ENCODE measurements at regions not wholly inside any gene's neighbourhood (a gene's known extent, or its start where the extent isn't known, plus 50 kb on each side); places are given as distances from the start of the nearest gene placed in this dataset.
"Not testable (repeated sequence)": the region's sequence is repeated elsewhere in the genome, so short reads cannot be mapped to it uniquely, and the experiment has no call there.

- DNase-seq, result no peak
These were observed 138.3 kb downstream of the CCDC71L start for GRCh38 chr7:106522696-106523095.

GRCh38 chr7:106521541-106521940, 139.4 kb downstream of the CCDC71L start:
- no peak for DNase-seq

GRCh38 chr7:106520962-106521514, 139.9 kb downstream of the CCDC71L start:
- no peak for DNase-seq

GRCh38 chr7:106518967-106519366, 142.0 kb downstream of the CCDC71L start:
- DNase-seq, result no peak

- DNase-seq, result no peak
These were observed 142.7 kb downstream of the CCDC71L start for GRCh38 chr7:106518239-106518638.

GRCh38 chr7:106517508-106517907, 143.4 kb downstream of the CCDC71L start:
- DNase-seq, result no peak

GRCh38 chr7:106515321-106515720, 145.6 kb downstream of the CCDC71L start:
- DNase-seq, result no peak

- DNase-seq, result no peak
These were observed 146.1 kb downstream of the CCDC71L start for GRCh38 chr7:106514881-106515280.

- no peak for DNase-seq
These were observed 148.7 kb downstream of the CCDC71L start for GRCh38 chr7:106512217-106512616.

GRCh38 chr7:106504645-106505044, 156.3 kb downstream of the CCDC71L start:
- no peak for DNase-seq

GRCh38 chr7:106504207-106504606, 156.8 kb downstream of the CCDC71L start:
- no peak for DNase-seq

- DNase-seq, result no peak
These were observed 157.3 kb downstream of the CCDC71L start for GRCh38 chr7:106503626-106504025.

- DNase-seq, result no peak
These were observed 159.1 kb downstream of the CCDC71L start for GRCh38 chr7:106501605-106502580.

GRCh38 chr7:106499897-106500296, 161.1 kb downstream of the CCDC71L start:
- no peak for DNase-seq

- not testable (repeated sequence) for DNase-seq
These were observed 163.0 kb downstream of the CCDC71L start for GRCh38 chr7:106498005-106498404.

- DNase-seq, result no peak
These were observed 167.8 kb downstream of the CCDC71L start for GRCh38 chr7:106493041-106493731.

- no peak for DNase-seq
These were observed 172.5 kb downstream of the CCDC71L start for GRCh38 chr7:106488465-106488864.

- DNase-seq, result no peak
These were observed 173.1 kb downstream of the CCDC71L start for GRCh38 chr7:106487892-106488291.

GRCh38 chr7:106486331-106486730, 174.6 kb downstream of the CCDC71L start:
- DNase-seq, result no peak

- no peak for DNase-seq
These were observed 175.0 kb downstream of the CCDC71L start for GRCh38 chr7:106485919-106486318.

- DNase-seq, result no peak
These were observed 175.9 kb downstream of the CCDC71L start for GRCh38 chr7:106485031-106485551.

- no peak for DNase-seq
These were observed 176.4 kb downstream of the CCDC71L start for GRCh38 chr7:106484562-106484961.

GRCh38 chr7:106482091-106482490, 178.9 kb downstream of the CCDC71L start:
- no peak for DNase-seq

Measured in NCI-H2107 (cell line).